ENCODE measurements at regions not wholly inside any gene's neighbourhood (a gene's known extent, or its start where the extent isn't known, plus 50 kb on each side); places are given as distances from the start of the nearest gene placed in this dataset.

DNA sequence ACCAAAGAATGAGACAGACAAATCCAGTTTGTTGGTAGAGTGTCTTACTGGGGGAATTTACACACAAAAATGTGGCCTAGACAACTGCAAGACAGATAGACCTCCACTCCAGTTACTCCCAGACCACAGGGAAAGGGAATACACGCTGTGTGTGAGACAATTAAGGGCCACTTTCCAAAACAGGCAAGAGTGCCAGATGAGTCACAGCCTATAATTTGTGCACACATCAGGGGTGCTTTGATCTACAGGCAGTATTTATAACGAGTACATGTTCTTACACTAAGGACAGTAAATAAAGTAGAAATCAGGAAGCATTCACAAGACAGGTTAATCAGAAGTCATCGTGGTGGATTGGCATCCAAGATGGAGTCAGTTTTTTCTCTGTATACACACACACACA lies 114.8 kb downstream of the ZNF622 start:
- no peak for DNase-seq (ENCODE audit: low read depth, low spot score)
- CTCF ChIA-PET = no interaction called here
- H3K4me3 ChIP-seq (ENCODE audit: low read depth, low read length) = no peak overlapping the region
- TF ChIP-seq, protein P1, sequence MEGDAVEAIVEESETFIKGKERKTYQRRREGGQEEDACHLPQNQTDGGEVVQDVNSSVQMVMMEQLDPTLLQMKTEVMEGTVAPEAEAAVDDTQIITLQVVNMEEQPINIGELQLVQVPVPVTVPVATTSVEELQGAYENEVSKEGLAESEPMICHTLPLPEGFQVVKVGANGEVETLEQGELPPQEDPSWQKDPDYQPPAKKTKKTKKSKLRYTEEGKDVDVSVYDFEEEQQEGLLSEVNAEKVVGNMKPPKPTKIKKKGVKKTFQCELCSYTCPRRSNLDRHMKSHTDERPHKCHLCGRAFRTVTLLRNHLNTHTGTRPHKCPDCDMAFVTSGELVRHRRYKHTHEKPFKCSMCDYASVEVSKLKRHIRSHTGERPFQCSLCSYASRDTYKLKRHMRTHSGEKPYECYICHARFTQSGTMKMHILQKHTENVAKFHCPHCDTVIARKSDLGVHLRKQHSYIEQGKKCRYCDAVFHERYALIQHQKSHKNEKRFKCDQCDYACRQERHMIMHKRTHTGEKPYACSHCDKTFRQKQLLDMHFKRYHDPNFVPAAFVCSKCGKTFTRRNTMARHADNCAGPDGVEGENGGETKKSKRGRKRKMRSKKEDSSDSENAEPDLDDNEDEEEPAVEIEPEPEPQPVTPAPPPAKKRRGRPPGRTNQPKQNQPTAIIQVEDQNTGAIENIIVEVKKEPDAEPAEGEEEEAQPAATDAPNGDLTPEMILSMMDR (IDR thresholded peaks at IDR 0.05; ENCODE audit: insufficient read depth, low read length, missing control alignments) = no peak
- POLR2A ChIA-PET = no interaction called here

DNA sequence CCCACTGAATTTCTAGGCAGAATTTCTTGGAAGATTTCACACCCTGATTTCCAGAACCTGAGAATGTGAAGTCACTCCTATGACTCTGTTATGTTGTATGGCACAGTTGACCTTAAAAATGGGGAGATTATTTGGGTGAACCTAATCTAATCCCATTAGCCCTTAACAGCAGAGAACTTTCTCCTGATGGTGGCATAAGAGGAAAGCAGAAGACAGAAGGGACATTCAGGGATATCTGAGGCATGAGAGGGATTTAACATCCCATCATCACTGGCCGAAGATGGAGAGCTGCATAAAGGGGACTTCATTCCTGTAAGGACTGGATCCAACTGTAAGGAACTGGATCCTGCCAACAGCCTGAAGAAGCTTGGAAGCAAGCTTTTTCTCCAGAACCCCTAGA lies 119.2 kb downstream of the ZNF622 start:
- CTCF ChIA-PET = no interaction called here
- TF ChIP-seq, protein P1 (IDR thresholded peaks at IDR 0.05; ENCODE audit: insufficient read depth, low read length, missing control alignments) = no peak
- H3K4me3 ChIP-seq (ENCODE audit: low read depth, low read length) = no peak overlapping the region
- POLR2A ChIA-PET = interaction anchor here (0.6 kb wide), 1 partner anchor 74 kb away, joined by 3 read pairs; no protein-coding TSS in a partner anchor
- DNase-seq (ENCODE audit: low read depth, low spot score) = no peak

DNA sequence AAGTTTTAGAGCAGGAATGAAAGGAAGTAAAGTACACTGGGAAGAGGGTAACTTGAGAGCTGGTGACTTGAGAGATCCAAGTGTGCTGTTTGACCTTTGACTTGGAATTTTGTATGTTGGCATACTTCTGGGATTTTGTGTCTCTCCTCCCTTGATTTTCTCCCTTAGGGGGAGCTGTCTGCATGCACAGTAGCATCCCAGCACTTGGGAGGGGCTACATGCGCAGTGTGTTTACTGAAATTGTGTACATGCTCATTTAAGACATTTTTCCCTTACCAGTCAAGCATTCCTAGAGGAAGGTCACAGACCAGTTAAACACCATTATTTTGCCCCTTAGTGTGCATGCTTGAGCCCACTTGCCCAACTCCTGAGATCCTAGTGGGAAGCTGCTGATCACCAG lies 120.1 kb downstream of the ZNF622 start:
- TF ChIP-seq, protein P1 (IDR thresholded peaks at IDR 0.05; ENCODE audit: insufficient read depth, low read length, missing control alignments) = no peak
- POLR2A ChIA-PET = no interaction called here
- no peak overlapping the region for H3K4me3 ChIP-seq (ENCODE audit: low read depth, low read length)
- CTCF ChIA-PET = no interaction called here
- DNase-seq (ENCODE audit: low read depth, low spot score) = no peak

DNA sequence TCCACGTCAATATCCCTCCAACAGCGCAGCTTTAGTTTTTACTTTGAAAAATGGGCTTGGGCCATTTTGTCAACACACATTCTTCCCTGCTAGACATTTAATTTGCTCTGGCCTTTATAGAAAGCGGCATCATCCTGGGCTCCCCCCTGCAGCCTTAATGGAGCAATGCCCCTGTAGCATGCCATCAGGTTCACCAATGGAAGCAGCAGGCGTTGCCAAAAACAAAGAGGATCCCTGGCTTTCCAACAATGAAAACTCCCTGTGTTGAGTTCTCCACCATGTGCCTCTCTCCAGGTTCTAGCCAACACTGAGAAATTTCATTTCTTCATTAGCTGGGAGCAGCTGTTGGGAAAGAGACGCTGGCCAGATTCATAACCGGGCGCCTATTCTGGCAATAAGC lies 139.5 kb downstream of the ZNF622 start:
- DNase-seq (ENCODE audit: low read depth, low spot score) = no peak
- no peak overlapping the region for H3K4me3 ChIP-seq (ENCODE audit: low read depth, low read length)
- ChIA-PET CTCF (no interaction called here), POLR2A (no interaction called here)
- TF ChIP-seq, protein P1 (IDR thresholded peaks at IDR 0.05; ENCODE audit: insufficient read depth, low read length, missing control alignments) = no peak

DNA sequence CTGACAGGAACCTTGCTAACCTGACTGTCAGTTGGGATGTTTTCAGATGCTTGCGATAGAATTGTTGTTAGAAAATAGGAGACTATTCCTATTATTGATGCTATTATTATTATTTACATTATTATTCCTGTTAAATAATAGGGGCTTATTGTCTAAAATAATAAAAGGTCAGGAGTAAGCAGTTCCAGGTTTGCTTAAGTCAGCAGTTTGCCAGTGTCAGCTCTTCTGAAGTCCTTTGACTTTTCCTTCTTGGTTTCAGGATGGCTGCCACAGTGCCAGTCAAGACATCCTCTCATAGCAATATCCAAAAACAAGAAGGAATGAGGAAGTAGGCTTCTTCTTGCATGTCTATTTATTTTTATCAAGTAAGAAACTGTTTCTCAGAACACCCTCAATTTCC lies 141.7 kb upstream of the MARCHF11 start:
- DNase-seq (ENCODE audit: low read depth, low spot score) = no peak
- no peak overlapping the region for H3K4me3 ChIP-seq (ENCODE audit: low read depth, low read length)
- POLR2A ChIA-PET = no interaction called here
- TF ChIP-seq, protein P1 (IDR thresholded peaks at IDR 0.05; ENCODE audit: insufficient read depth, low read length, missing control alignments) = no peak
- CTCF ChIA-PET = no interaction called here

DNA sequence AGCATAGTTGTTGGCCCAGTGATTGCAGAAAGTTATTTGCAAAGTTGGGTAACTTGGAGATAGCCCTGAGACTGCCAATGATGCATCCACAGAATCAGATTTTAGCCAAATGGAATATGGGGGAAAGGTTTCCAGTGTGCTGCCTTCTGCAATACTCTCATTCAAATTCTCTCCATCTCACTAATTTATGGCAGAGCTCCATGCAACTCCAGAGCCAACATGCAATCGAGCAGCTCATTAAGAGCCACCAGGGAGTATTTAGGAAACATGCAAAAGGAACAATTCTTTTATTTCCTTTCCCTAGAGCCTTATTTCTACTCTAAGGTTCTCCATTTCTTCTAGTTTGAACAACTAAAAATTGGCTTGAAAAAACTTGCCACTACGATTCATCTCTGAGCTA lies 135.9 kb upstream of the MARCHF11 start:
- ChIA-PET CTCF (no interaction called here), POLR2A (no interaction called here)
- H3K4me3 ChIP-seq (ENCODE audit: low read depth, low read length) = no peak overlapping the region
- TF ChIP-seq, protein P1 (IDR thresholded peaks at IDR 0.05; ENCODE audit: insufficient read depth, low read length, missing control alignments) = no peak
- no peak for DNase-seq (ENCODE audit: low read depth, low spot score)

All from AG04449 (cell line).